ENCODE measurements at regions not wholly inside any gene's neighbourhood (a gene's known extent, or its start where the extent isn't known, plus 50 kb on each side); places are given as distances from the start of the nearest gene placed in this dataset.
"Not testable (repeated sequence)": the region's sequence is repeated elsewhere in the genome, so short reads cannot be mapped to it uniquely, and the experiment has no call there.

GRCh38 chr14:34275078-34275477, 187.0 kb downstream of the SPTSSA start:
- ChIA-PET CTCF (no interaction called here), RAD21 (ENCODE audit: low non-redundant PET in 1 of 2, low total read pairs in 2 of 2, uncharacterized antibody in 2 of 2, unreplicated experiment in 2 of 2) (interaction anchor here in 1 of 2 experiments (0.7 kb wide), 1 partner anchor 1687 kb away, joined by 3 read pairs; no protein-coding TSS in a partner anchor), POLR2A (no interaction called here)
- no peak overlapping the region for H3K27ac ChIP-seq (ENCODE audit: low read depth, low read length)
- H3K79me2 ChIP-seq (ENCODE audit: insufficient read depth, low read length) = no peaks in the 10 kb centered on the region
- ATAC-seq (no peak), DNase-seq (ENCODE audit: low read depth, low spot score) (no peak)
- H3K9ac ChIP-seq (ENCODE audit: low read length) = no peak overlapping the region
- no peaks in the 10 kb centered on the region for H3K9me2 ChIP-seq (ENCODE audit: insufficient read depth)
- no peaks in the 10 kb centered on the region for H4K20me1 ChIP-seq (ENCODE audit: insufficient read depth)
- no peak overlapping the region for H2AFZ ChIP-seq (ENCODE audit: low read depth, low read length, poor library complexity, severe bottlenecking)
- H3K36me3 ChIP-seq (ENCODE audit: control insufficient read depth in 1 of 2, insufficient read depth in 2 of 2, low read length in 2 of 2) = no peaks in the 10 kb centered on the region
- no peaks in the 10 kb centered on the region for H3K27me3 ChIP-seq (ENCODE audit: insufficient read depth, low read length)
- H3K4me2 ChIP-seq (ENCODE audit: low read length) = no peak overlapping the region
- no peaks in the 10 kb centered on the region for H3K9me3 ChIP-seq (ENCODE audit: control insufficient read depth in 1 of 2, insufficient read depth in 1 of 2, low read depth in 1 of 2, low read length in 2 of 2)
- TF ChIP-seq RAD21 (IDR thresholded peaks at IDR 0.05; ENCODE audit: low read depth) = no peak
- no peak for TF ChIP-seq POLR2AphosphoS5 (IDR thresholded peaks at IDR 0.05; ENCODE audit: low read depth, low read length)
- no peak for TF ChIP-seq EGR1 (IDR thresholded peaks at IDR 0.05; ENCODE audit: low read depth)
- no peak for TF ChIP-seq CEBPB (IDR thresholded peaks at IDR 0.05; ENCODE audit: low read depth)
- TF ChIP-seq ELF1 (IDR thresholded peaks at IDR 0.05; ENCODE audit: borderline replicate concordance, low read depth) = no peak
- no peak for TF ChIP-seq SIN3A (IDR thresholded peaks at IDR 0.05; ENCODE audit: low read depth)
- TF ChIP-seq EZH2 (IDR thresholded peaks at IDR 0.05) = no peak
- TF ChIP-seq, protein P1, sequence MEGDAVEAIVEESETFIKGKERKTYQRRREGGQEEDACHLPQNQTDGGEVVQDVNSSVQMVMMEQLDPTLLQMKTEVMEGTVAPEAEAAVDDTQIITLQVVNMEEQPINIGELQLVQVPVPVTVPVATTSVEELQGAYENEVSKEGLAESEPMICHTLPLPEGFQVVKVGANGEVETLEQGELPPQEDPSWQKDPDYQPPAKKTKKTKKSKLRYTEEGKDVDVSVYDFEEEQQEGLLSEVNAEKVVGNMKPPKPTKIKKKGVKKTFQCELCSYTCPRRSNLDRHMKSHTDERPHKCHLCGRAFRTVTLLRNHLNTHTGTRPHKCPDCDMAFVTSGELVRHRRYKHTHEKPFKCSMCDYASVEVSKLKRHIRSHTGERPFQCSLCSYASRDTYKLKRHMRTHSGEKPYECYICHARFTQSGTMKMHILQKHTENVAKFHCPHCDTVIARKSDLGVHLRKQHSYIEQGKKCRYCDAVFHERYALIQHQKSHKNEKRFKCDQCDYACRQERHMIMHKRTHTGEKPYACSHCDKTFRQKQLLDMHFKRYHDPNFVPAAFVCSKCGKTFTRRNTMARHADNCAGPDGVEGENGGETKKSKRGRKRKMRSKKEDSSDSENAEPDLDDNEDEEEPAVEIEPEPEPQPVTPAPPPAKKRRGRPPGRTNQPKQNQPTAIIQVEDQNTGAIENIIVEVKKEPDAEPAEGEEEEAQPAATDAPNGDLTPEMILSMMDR (IDR thresholded peaks at IDR 0.05 in 2 of 3, conservative IDR thresholded peaks at IDR 0.05 in 1 of 3; ENCODE audit: borderline replicate concordance in 1 of 3, insufficient read depth in 1 of 3, low read depth in 2 of 3, low read length in 2 of 3) = no peak
- no peak for TF ChIP-seq SP1 (IDR thresholded peaks at IDR 0.05; ENCODE audit: low read depth)
- no peak for TF ChIP-seq POLR2A (IDR thresholded peaks at IDR 0.05; ENCODE audit: borderline replicate concordance, extremely low read depth, insufficient read depth, insufficient read length)
- TF ChIP-seq ATF3 (IDR thresholded peaks at IDR 0.05) = no peak
- no peak for TF ChIP-seq CBX3 (IDR thresholded peaks at IDR 0.05; ENCODE audit: low read depth)
- TF ChIP-seq ZNF274 (IDR thresholded peaks at IDR 0.05; ENCODE audit: low read depth, low read length) = no peak
- TF ChIP-seq ZFX (IDR thresholded peaks at IDR 0.05) = no peak
- TF ChIP-seq TCF7L2 (IDR thresholded peaks at IDR 0.05; ENCODE audit: borderline replicate concordance, extremely low read depth, insufficient read depth, insufficient read length) = no peak
- no peak for TF ChIP-seq JUND (IDR thresholded peaks at IDR 0.05)
- TF ChIP-seq, protein P2, sequence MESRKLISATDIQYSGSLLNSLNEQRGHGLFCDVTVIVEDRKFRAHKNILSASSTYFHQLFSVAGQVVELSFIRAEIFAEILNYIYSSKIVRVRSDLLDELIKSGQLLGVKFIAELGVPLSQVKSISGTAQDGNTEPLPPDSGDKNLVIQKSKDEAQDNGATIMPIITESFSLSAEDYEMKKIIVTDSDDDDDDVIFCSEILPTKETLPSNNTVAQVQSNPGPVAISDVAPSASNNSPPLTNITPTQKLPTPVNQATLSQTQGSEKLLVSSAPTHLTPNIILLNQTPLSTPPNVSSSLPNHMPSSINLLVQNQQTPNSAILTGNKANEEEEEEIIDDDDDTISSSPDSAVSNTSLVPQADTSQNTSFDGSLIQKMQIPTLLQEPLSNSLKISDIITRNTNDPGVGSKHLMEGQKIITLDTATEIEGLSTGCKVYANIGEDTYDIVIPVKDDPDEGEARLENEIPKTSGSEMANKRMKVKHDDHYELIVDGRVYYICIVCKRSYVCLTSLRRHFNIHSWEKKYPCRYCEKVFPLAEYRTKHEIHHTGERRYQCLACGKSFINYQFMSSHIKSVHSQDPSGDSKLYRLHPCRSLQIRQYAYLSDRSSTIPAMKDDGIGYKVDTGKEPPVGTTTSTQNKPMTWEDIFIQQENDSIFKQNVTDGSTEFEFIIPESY (IDR thresholded peaks at IDR 0.05; ENCODE audit: extremely low read depth, insufficient replicate concordance, low read length) = no peak
- TF ChIP-seq MAX (IDR thresholded peaks at IDR 0.05) = no peak
- BruUV-seq (replicated peaks) = no TSS peak
- intact Hi-C loops (cut with micrococcal nuclease) = no loop called here
- no peak overlapping the region for H3K4me3 ChIP-seq (replicated peaks in 1 of 2; ENCODE audit: low read depth in 1 of 2, low read length in 2 of 2)
- no peaks in the 10 kb centered on the region for H3K4me1 ChIP-seq (ENCODE audit: control insufficient read depth in 1 of 2, insufficient read depth in 2 of 2, low read length in 2 of 2)

- CTCF ChIA-PET; H3K27me3 ChIP-seq (ENCODE audit: insufficient read depth, low read length); intact Hi-C loops (cut with micrococcal nuclease); H3K4me3 ChIP-seq (replicated peaks in 1 of 2; ENCODE audit: low read depth in 1 of 2, low read length in 2 of 2); H3K27ac ChIP-seq (ENCODE audit: low read depth, low read length); H3K4me1 ChIP-seq (ENCODE audit: control insufficient read depth in 1 of 2, insufficient read depth in 2 of 2, low read length in 2 of 2); H3K9me3 ChIP-seq (ENCODE audit: control insufficient read depth in 1 of 2, insufficient read depth in 1 of 2, low read depth in 1 of 2, low read length in 2 of 2); H3K36me3 ChIP-seq (ENCODE audit: control insufficient read depth in 1 of 2, insufficient read depth in 2 of 2, low read length in 2 of 2); BruUV-seq (replicated peaks); H2AFZ ChIP-seq (ENCODE audit: low read depth, low read length, poor library complexity, severe bottlenecking); ATAC-seq; DNase-seq (ENCODE audit: low read depth, low spot score); H3K9ac ChIP-seq (ENCODE audit: low read length); H3K9me2 ChIP-seq (ENCODE audit: insufficient read depth); H3K4me2 ChIP-seq (ENCODE audit: low read length); POLR2A ChIA-PET; H3K79me2 ChIP-seq (ENCODE audit: insufficient read depth, low read length); RAD21 ChIA-PET (ENCODE audit: low non-redundant PET in 1 of 2, low total read pairs in 2 of 2, uncharacterized antibody in 2 of 2, unreplicated experiment in 2 of 2); H4K20me1 ChIP-seq (ENCODE audit: insufficient read depth): not testable (repeated sequence)
Measured at GRCh38 chr14:34273716-34274115, 188.3 kb downstream of the SPTSSA start.

Data from HCT116 (cell line).